Glutamatergic neuron (in vitro differentiated cells): ENCODE measurements at regions not wholly inside any gene's neighbourhood (a gene's known extent, or its start where the extent isn't known, plus 50 kb on each side); places are given as distances from the start of the nearest gene placed in this dataset.

Experiments
- DNase-seq: peaks from one replicate; pipeline ENCODE4 v3.0.0; 2022
- H3K27ac Mint-ChIP-seq: one replicate; pipeline ENCODE4 v1.8.0; 2020; ENCODE audit warnings: mild to moderate bottlenecking, mixed read lengths, inconsistent platforms; ENCODE audit not compliant: unreplicated experiment
- H3K27me3 Mint-ChIP-seq: one replicate; pipeline ENCODE4 v1.8.0; 2020; ENCODE audit warnings: mild to moderate bottlenecking, moderate library complexity, mixed read lengths, inconsistent platforms; ENCODE audit not compliant: unreplicated experiment
- H3K36me3 Mint-ChIP-seq: one replicate; pipeline ENCODE4 v1.8.0; 2020; ENCODE audit warnings: mild to moderate bottlenecking, mixed read lengths, inconsistent platforms; ENCODE audit not compliant: unreplicated experiment
- H3K4me1 Mint-ChIP-seq: one replicate; pipeline ENCODE4 v1.8.0; 2020; ENCODE audit warnings: mild to moderate bottlenecking, low read depth, mixed read lengths, inconsistent platforms; ENCODE audit not compliant: unreplicated experiment
- H3K4me3 Mint-ChIP-seq: one replicate; pipeline ENCODE4 v1.8.0; 2020; ENCODE audit warnings: mild to moderate bottlenecking, mixed read lengths, inconsistent platforms; ENCODE audit not compliant: unreplicated experiment
- H3K9me3 Mint-ChIP-seq: one replicate; pipeline ENCODE4 v1.8.0; 2020; ENCODE audit warnings: mild to moderate bottlenecking, moderate library complexity, mixed read lengths, inconsistent platforms; ENCODE audit not compliant: unreplicated experiment
- CTCF ChIP-seq: fragments of 200-600 bp; sonication (generic); IDR thresholded peaks from one replicate; pipeline ENCODE4 v1.5.0; 2021; ENCODE audit not compliant: partially characterized antibody, unreplicated experiment

GRCh38 chr6:15722731-15723130 is 59.9 kb upstream of the DTNBP1 start:
- Mint-ChIP-seq H3K27ac (no peak overlapping the region), H3K27me3 (peaks cover under 1% of the 10 kb centered on the region), H3K4me1 (no peaks in the 10 kb centered on the region), H3K4me3 (no peak overlapping the region), H3K9me3 (peaks cover 3% of the 10 kb centered on the region), H3K36me3 (peaks cover 7% of the 10 kb centered on the region)
- TF ChIP-seq CTCF: no peak
- no peak for DNase-seq

- Mint-ChIP-seq H3K9me3 (no peaks in the 10 kb centered on the region), H3K27ac (no peak overlapping the region), H3K4me1 (peaks cover 7% of the 10 kb centered on the region), H3K27me3 (no peaks in the 10 kb centered on the region), H3K36me3 (peaks cover 25% of the 10 kb centered on the region), H3K4me3 (no peak overlapping the region)
- no peak for TF ChIP-seq CTCF
- DNase-seq: no peak
These were observed 54.1 kb upstream of the DTNBP1 start for GRCh38 chr6:15716889-15717288.

- Mint-ChIP-seq H3K4me1 (peaks cover 11% of the 10 kb centered on the region), H3K27ac (no peak overlapping the region), H3K9me3 (no peaks in the 10 kb centered on the region), H3K36me3 (peaks cover 25% of the 10 kb centered on the region), H3K4me3 (no peak overlapping the region), H3K27me3 (peaks cover 2% of the 10 kb centered on the region)
- TF ChIP-seq CTCF: no peak
- no peak for DNase-seq
These were observed 53.0 kb upstream of the DTNBP1 start for GRCh38 chr6:15715851-15716250.

GRCh38 chr6:15715060-15715459 is 52.2 kb upstream of the DTNBP1 start:
- H3K36me3 Mint-ChIP-seq: peaks cover 25% of the 10 kb centered on the region
- no peak for DNase-seq
- H3K4me3 Mint-ChIP-seq: no peak overlapping the region
- no peak overlapping the region for H3K27ac Mint-ChIP-seq
- peaks cover 11% of the 10 kb centered on the region for H3K4me1 Mint-ChIP-seq
- H3K27me3 Mint-ChIP-seq: peaks cover 2% of the 10 kb centered on the region
- no peak for TF ChIP-seq CTCF
- no peaks in the 10 kb centered on the region for H3K9me3 Mint-ChIP-seq

GRCh38 chr6:15714658-15715057 is 51.8 kb upstream of the DTNBP1 start:
- Mint-ChIP-seq H3K4me1 (peaks cover 11% of the 10 kb centered on the region), H3K27me3 (peaks cover 2% of the 10 kb centered on the region), H3K27ac (no peak overlapping the region), H3K4me3 (no peak overlapping the region), H3K9me3 (no peaks in the 10 kb centered on the region), H3K36me3 (peaks cover 25% of the 10 kb centered on the region)
- no peak for TF ChIP-seq CTCF
- no peak for DNase-seq
